ENCODE measurements at regions not wholly inside any gene's neighbourhood (a gene's known extent, or its start where the extent isn't known, plus 50 kb on each side); places are given as distances from the start of the nearest gene placed in this dataset.

GRCh38 chr2:43055086-43055912 is 171.1 kb downstream of the ZFP36L2 start:
- DNase-seq (ENCODE audit: low read depth in 3 of 3), result no peak

GRCh38 chr2:43054367-43054766 is 172.0 kb downstream of the ZFP36L2 start:
- DNase-seq (ENCODE audit: low read depth in 3 of 3), result no peak

- no peak for DNase-seq (ENCODE audit: low read depth in 3 of 3)
These were observed 173.5 kb downstream of the ZFP36L2 start for GRCh38 chr2:43052944-43053306.

GRCh38 chr2:43052204-43052943 is 174.0 kb downstream of the ZFP36L2 start:
- DNase-seq (ENCODE audit: low read depth in 3 of 3), result no peak

- no peak for DNase-seq (ENCODE audit: low read depth in 3 of 3)
These were observed 175.1 kb downstream of the ZFP36L2 start for GRCh38 chr2:43051338-43051737.

GRCh38 chr2:43050866-43051265 is 175.5 kb downstream of the ZFP36L2 start:
- no peak for DNase-seq (ENCODE audit: low read depth in 3 of 3)

GRCh38 chr2:43049836-43050801 is 176.3 kb downstream of the ZFP36L2 start:
- no peak for DNase-seq (ENCODE audit: low read depth in 3 of 3)

GRCh38 chr2:43047187-43047780 is 179.1 kb downstream of the ZFP36L2 start:
- no peak for DNase-seq (ENCODE audit: low read depth in 3 of 3)

GRCh38 chr2:43045866-43046265 is 180.5 kb downstream of the ZFP36L2 start:
- no peak for DNase-seq (ENCODE audit: low read depth in 3 of 3)

GRCh38 chr2:43044093-43044681 is 182.2 kb downstream of the ZFP36L2 start:
- no peak for DNase-seq (ENCODE audit: low read depth in 3 of 3)

- DNase-seq (ENCODE audit: low read depth in 3 of 3), result no peak
These were observed 182.9 kb downstream of the ZFP36L2 start for GRCh38 chr2:43043553-43043870.

GRCh38 chr2:43041661-43042360 is 184.6 kb downstream of the ZFP36L2 start:
- no peak for DNase-seq (ENCODE audit: low read depth in 3 of 3)

- no peak for DNase-seq (ENCODE audit: low read depth in 3 of 3)
These were observed 185.2 kb downstream of the ZFP36L2 start for GRCh38 chr2:43041173-43041591.

- no peak for DNase-seq (ENCODE audit: low read depth in 3 of 3)
These were observed 186.1 kb downstream of the ZFP36L2 start for GRCh38 chr2:43040084-43040854.

GRCh38 chr2:43039376-43040080 is 186.9 kb downstream of the ZFP36L2 start:
- DNase-seq (ENCODE audit: low read depth in 3 of 3), result no peak

GRCh38 chr2:43038696-43039094 is 187.7 kb downstream of the ZFP36L2 start:
- no peak for DNase-seq (ENCODE audit: low read depth in 3 of 3)

- DNase-seq (ENCODE audit: low read depth in 3 of 3), result no peak
These were observed 188.2 kb downstream of the ZFP36L2 start for GRCh38 chr2:43038034-43038695.

GRCh38 chr2:43035922-43036321 is 190.5 kb downstream of the ZFP36L2 start:
- DNase-seq (ENCODE audit: low read depth in 3 of 3), result no peak

GRCh38 chr2:43034921-43035320 is 191.5 kb downstream of the ZFP36L2 start:
- no peak for DNase-seq (ENCODE audit: low read depth in 3 of 3)
